Esophagus muscularis mucosa (tissue), 3 donors: ENCODE measurements at regions not wholly inside any gene's neighbourhood (a gene's known extent, or its start where the extent isn't known, plus 50 kb on each side); places are given as distances from the start of the nearest gene placed in this dataset.

Experiments used
- POLR2A ChIP-seq: fragments of 450-650 bp; IDR thresholded peaks from one replicate; pipeline ENCODE4 v1.6.1; 2017; ENCODE audit warnings: antibody characterized with exemption, moderate library complexity, mild to moderate bottlenecking, low read depth
- POLR2AphosphoS5 ChIP-seq, 2 donors: sonication (generic); formaldehyde crosslinking; IDR thresholded peaks; one replicate each; pipeline ENCODE4 v1.6.1; 2017; ENCODE audit warnings: antibody characterized with exemption in 2 of 2
- TF ChIP-seq, protein P1 (sequence below), 3 experiments: fragments of 200-600 bp in 2 of 3; fragments of 450-650 bp in 1 of 3; sonication (generic) in 2 of 3; IDR thresholded peaks; one replicate each; pipeline ENCODE4 v1.5.1; 2017 to 2019; ENCODE audit warnings: antibody characterized with exemption in 3 of 3, mild to moderate bottlenecking in 2 of 3, moderate library complexity in 1 of 3

DNA sequence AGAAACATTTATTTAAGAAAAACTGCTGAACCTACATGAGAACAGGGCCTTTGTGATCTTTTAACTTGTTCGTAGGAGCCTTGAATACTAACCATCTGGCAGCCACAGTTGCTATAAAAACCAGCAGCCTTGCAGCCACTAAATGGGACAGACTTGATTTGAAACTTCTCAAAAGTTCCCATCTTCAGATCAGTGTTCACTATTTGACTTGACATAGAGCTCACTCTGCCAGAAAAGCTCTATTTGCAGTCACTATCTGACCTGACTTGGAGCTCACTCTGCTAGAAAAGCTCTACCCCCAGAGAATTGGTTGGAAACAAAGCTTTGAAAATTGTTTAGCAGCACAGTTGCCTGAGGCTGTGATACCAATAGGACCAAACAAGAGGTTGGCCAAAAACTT lies 119.3 kb upstream of the F13A1 start:
- TF ChIP-seq, protein P1, sequence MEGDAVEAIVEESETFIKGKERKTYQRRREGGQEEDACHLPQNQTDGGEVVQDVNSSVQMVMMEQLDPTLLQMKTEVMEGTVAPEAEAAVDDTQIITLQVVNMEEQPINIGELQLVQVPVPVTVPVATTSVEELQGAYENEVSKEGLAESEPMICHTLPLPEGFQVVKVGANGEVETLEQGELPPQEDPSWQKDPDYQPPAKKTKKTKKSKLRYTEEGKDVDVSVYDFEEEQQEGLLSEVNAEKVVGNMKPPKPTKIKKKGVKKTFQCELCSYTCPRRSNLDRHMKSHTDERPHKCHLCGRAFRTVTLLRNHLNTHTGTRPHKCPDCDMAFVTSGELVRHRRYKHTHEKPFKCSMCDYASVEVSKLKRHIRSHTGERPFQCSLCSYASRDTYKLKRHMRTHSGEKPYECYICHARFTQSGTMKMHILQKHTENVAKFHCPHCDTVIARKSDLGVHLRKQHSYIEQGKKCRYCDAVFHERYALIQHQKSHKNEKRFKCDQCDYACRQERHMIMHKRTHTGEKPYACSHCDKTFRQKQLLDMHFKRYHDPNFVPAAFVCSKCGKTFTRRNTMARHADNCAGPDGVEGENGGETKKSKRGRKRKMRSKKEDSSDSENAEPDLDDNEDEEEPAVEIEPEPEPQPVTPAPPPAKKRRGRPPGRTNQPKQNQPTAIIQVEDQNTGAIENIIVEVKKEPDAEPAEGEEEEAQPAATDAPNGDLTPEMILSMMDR (IDR thresholded peaks at IDR 0.05): no peak
- no peak for TF ChIP-seq POLR2A
- no peak for TF ChIP-seq POLR2AphosphoS5 (IDR thresholded peaks at IDR 0.05)
